ENCODE measurements at regions not wholly inside any gene's neighbourhood (a gene's known extent, or its start where the extent isn't known, plus 50 kb on each side); places are given as distances from the start of the nearest gene placed in this dataset.

- H2BK15ac ChIP-seq (ENCODE audit: low read length): no peak overlapping the region
- H3K36me3 ChIP-seq (ENCODE audit: control insufficient read depth in 2 of 4, insufficient read depth in 4 of 4, low read length in 3 of 4): no peaks in the 10 kb centered on the region
- H4K20me1 ChIP-seq (replicated peaks in 1 of 2; ENCODE audit: control insufficient read depth in 1 of 2, insufficient read depth in 2 of 2, low read length in 2 of 2): no peaks in the 10 kb centered on the region
- H3K23me2 ChIP-seq (ENCODE audit: low read depth, low read length): no peaks in the 10 kb centered on the region
- no peak overlapping the region for H4K5ac ChIP-seq (ENCODE audit: insufficient read length, low read depth, low read length)
- H3K4ac ChIP-seq (replicated peaks; ENCODE audit: insufficient read length, low read depth, low read length): no peak overlapping the region
- H3K4me2 ChIP-seq (ENCODE audit: insufficient read depth in 1 of 2, low read depth in 2 of 2, low read length in 2 of 2): no peak overlapping the region
- H3K14ac ChIP-seq (ENCODE audit: insufficient read length): no peak overlapping the region
- H3K27ac ChIP-seq (ENCODE audit: low read depth, low read length): no peak overlapping the region
- H4K8ac ChIP-seq (ENCODE audit: extremely low read depth, insufficient read depth, low read length): no peak overlapping the region
- no peak overlapping the region for H3K9ac ChIP-seq (replicated peaks in 1 of 4; ENCODE audit: extremely low read depth in 1 of 4, low read depth in 3 of 4, low read length in 3 of 4)
- no peak overlapping the region for H2BK5ac ChIP-seq (ENCODE audit: low read depth, low read length)
- H3K27me3 ChIP-seq (replicated peaks in 1 of 4; ENCODE audit: control insufficient read depth in 3 of 4, extremely low read depth in 1 of 4, insufficient read depth in 3 of 4, low read length in 3 of 4): no peaks in the 10 kb centered on the region
- no peak overlapping the region for H2AK5ac ChIP-seq (ENCODE audit: low read depth, low read length)
- H4K91ac ChIP-seq (replicated peaks; ENCODE audit: insufficient read length, low read length): no peak overlapping the region
- no peak overlapping the region for H3K23ac ChIP-seq (ENCODE audit: insufficient read length)
- POLR2A ChIA-PET (ENCODE audit: partially characterized antibody): interaction anchor here (1.0 kb wide), 1 partner anchor 96 kb away, joined by 3 read pairs; no protein-coding TSS in a partner anchor
- CTCF ChIA-PET (ENCODE audit: partially characterized antibody): interaction anchor here (0.8 kb wide), 1 partner anchor 28 kb away, joined by 3 read pairs; no protein-coding TSS in a partner anchor
- H2BK12ac ChIP-seq (ENCODE audit: low read depth, low read length): no peak overlapping the region
- no peaks in the 10 kb centered on the region for H3K4me1 ChIP-seq (replicated peaks in 1 of 4; ENCODE audit: control insufficient read depth in 3 of 4, insufficient read depth in 4 of 4, low read length in 3 of 4)
- H3K79me2 ChIP-seq (ENCODE audit: control insufficient read depth in 1 of 2, insufficient read depth in 2 of 2, low read length in 2 of 2): no peaks in the 10 kb centered on the region
- no peak for DNase-seq (ENCODE audit: low read depth in 1 of 2, low spot score in 2 of 2)
- H2BK120ac ChIP-seq (replicated peaks; ENCODE audit: low read depth, low read length): no peak overlapping the region
- FAIRE-seq: no peak
- no peaks in the 10 kb centered on the region for H3K79me1 ChIP-seq (ENCODE audit: low read depth, low read length)
- no peaks in the 10 kb centered on the region for H3K9me3 ChIP-seq (ENCODE audit: insufficient read depth in 2 of 2, low read depth in 1 of 2, low read length in 1 of 2)
- no peak overlapping the region for H3K56ac ChIP-seq (replicated peaks; ENCODE audit: insufficient read length, low read depth, low read length)
- no peak overlapping the region for H3K18ac ChIP-seq (ENCODE audit: extremely low read depth, low read length)
- 87% methylated on average over 6 of the region's 6 CpGs; no CpG with 5 or more reads in 1 of the 2 experiments for WGBS, 2 experiments (ENCODE audit: extremely low coverage in 1 of 2, insufficient coverage in 1 of 2, insufficient read length in 1 of 2, insufficient replicate concordance in 2 of 2, low coverage in 1 of 2, low lambda C conversion rate in 2 of 2, missing lambda C conversion rate in 1 of 2)
- TF ChIP-seq CEBPB (IDR thresholded peaks at IDR 0.05; ENCODE audit: low read depth, low read length): no peak
- TF ChIP-seq SUZ12 (IDR thresholded peaks at IDR 0.05; ENCODE audit: low read length): no peak
- TF ChIP-seq GTF2F1 (IDR thresholded peaks at IDR 0.05; ENCODE audit: borderline replicate concordance, low read depth, low read length): no peak
- TF ChIP-seq SRF (IDR thresholded peaks at IDR 0.05; ENCODE audit: low read depth, low read length): no peak
- no peak for TF ChIP-seq ZNF274 (IDR thresholded peaks at IDR 0.05; ENCODE audit: borderline replicate concordance, extremely low read depth, low read length)
- TF ChIP-seq MAX (IDR thresholded peaks at IDR 0.05): no peak
- no peak for TF ChIP-seq ATF3 (IDR thresholded peaks at IDR 0.05; ENCODE audit: insufficient read depth, low read depth, low read length)
- TF ChIP-seq TAF1 (IDR thresholded peaks at IDR 0.05; ENCODE audit: low read depth, low read length): no peak
- TF ChIP-seq PHF8 (conservative IDR thresholded peaks at IDR 0.05; ENCODE audit: low read depth, low read length): no peak
- no peak for TF ChIP-seq SAP30 (IDR thresholded peaks at IDR 0.05; ENCODE audit: insufficient read depth, insufficient replicate concordance, low read length)
- TF ChIP-seq MAFK (IDR thresholded peaks at IDR 0.05; ENCODE audit: low read depth, low read length): no peak
- no peak for TF ChIP-seq BRCA1 (IDR thresholded peaks at IDR 0.05; ENCODE audit: low read depth, low read length)
- H2AFZ ChIP-seq (ENCODE audit: low read length): no peak overlapping the region
- H2BK20ac ChIP-seq (ENCODE audit: low read length): no peak overlapping the region
- no peak overlapping the region for H3K4me3 ChIP-seq (ENCODE audit: extremely low read depth in 1 of 4, insufficient read depth in 2 of 4, low read depth in 3 of 4, low read length in 4 of 4)
Observed at GRCh38 chrX:9368262-9368661, 96.6 kb upstream of the TBL1X start.
